Ovary (tissue), 7 donors: ENCODE measurements at regions not wholly inside any gene's neighbourhood (a gene's known extent, or its start where the extent isn't known, plus 50 kb on each side); places are given as distances from the start of the nearest gene placed in this dataset.

ENCODE experiments used
- DNase-seq, 5 donors: peaks; one replicate each; pipeline ENCODE4 v3.0.0-alpha.2; 2019 to 2020
- H3K27ac ChIP-seq, 2 donors: fragments of 200-600 bp; one replicate each; pipeline versions ENCODE4 v1.5.1 to v1.8.0; 2019 to 2022
- H3K27me3 ChIP-seq: fragments of 200-600 bp; one replicate; pipeline ENCODE4 v1.8.0; 2022
- H3K36me3 ChIP-seq: fragments of 200-600 bp; sonication (generic); one replicate; pipeline ENCODE4 v1.5.1; 2019
- H3K4me1 ChIP-seq: one replicate; pipeline ENCODE4 v1.8.1; 2013; ENCODE audit warnings: mild to moderate bottlenecking, moderate library complexity; ENCODE audit not compliant: insufficient read depth
- H3K4me3 ChIP-seq: fragments of 200-600 bp; sonication (generic); one replicate; pipeline ENCODE4 v1.5.1; 2017
- H3K9me3 ChIP-seq, 2 donors: fragments of 200-600 bp in 1 of 2; sonication (generic) in 1 of 2; one replicate each; pipeline versions ENCODE4 v1.5.1 to v1.8.1; 2013 to 2019; ENCODE audit warnings: mild to moderate bottlenecking in 1 of 2, moderate library complexity in 1 of 2
- EP300 ChIP-seq: sonication (generic); formaldehyde crosslinking; IDR thresholded peaks from one replicate; pipeline ENCODE4 v1.6.1; 2017; ENCODE audit warnings: antibody characterized with exemption
- POLR2A ChIP-seq: fragments of 450-650 bp; IDR thresholded peaks from one replicate; pipeline ENCODE4 v1.6.1; 2017; ENCODE audit warnings: antibody characterized with exemption, mild to moderate bottlenecking, moderate library complexity
- WGBS, 3 donors: extraction: QIAGEN DNeasy Blood & Tissue Kit in 1 of 3; methylation state at CpG; one replicate each; pipeline versions ENCODE4 v1.1.5 to v1.1.7; 2013 to 2017; 5-methylcytosine and 5-hydroxymethylcytosine counted together
- intact Hi-C, 4 donors: fragments of 100-400 bp; cut with DNase I; formaldehyde crosslinking; loops; one replicate each; pipeline versions ENCODE4 v1.11.0 to v1.15.1; 2022 to 2023
- TF ChIP-seq, protein P1 (sequence below), 3 donors: fragments of 450-650 bp in 2 of 3; fragments of 200-600 bp in 1 of 3; IDR thresholded peaks; one replicate each; pipeline versions ENCODE4 v1.5.1 to v1.8.0; 2016 to 2022; ENCODE audit warnings: antibody characterized with exemption in 3 of 3, mild to moderate bottlenecking in 1 of 3
- donor health status: DM: no; HTN: no; CAD: no; lungs with moderate emphysema.
- donor health status: DM: no; HTN: no; CAD: no.
- donor health status: Bipolar disorder and iron deficiency.
- donor health status: DM: no; HTN: no; CAD: no.
- donor health status: DM: yes; HTN: yes; CAD: no.

DNA sequence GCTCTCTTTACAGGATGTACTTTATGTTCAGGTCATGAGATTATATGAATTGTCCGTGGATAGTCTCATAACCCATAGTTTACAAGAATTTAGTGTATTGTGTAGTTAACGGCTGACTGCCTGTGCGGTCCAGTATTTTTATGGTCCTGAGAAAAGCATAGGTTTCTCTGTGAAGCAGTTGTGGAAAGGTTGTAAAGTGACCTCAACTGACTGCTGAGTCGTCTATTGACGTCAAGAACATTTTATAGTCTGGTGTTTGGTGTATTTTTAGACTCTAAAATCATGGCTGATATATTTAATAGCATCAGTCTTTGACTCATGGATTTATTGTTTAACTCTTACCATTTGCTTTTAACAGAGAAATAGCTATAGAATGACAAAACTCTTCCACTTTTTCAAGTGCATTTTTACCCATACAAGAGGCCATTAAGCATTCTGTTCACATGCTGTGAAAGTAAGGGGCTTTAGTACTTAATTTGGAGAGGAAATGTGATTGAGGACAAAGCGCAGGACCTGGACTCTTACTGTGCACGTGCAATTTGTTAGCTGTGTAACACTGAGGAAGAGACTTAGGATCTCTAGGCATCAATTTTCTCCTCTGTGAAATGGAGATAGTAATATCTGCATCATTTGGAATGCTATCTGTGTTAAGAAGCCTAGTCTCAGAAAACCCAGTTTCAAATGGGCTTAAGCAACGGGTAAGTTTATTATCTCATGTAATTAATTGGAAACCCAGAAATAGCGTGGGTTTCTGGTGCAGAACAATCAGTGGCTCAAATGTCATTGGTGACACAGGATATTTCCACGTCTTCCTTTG is 240.8 kb downstream of the NFKBIZ start:
- WGBS, 3 donors: 57 to 58% (median 58%) methylated on average over 10 of the region's 10 CpGs

DNA sequence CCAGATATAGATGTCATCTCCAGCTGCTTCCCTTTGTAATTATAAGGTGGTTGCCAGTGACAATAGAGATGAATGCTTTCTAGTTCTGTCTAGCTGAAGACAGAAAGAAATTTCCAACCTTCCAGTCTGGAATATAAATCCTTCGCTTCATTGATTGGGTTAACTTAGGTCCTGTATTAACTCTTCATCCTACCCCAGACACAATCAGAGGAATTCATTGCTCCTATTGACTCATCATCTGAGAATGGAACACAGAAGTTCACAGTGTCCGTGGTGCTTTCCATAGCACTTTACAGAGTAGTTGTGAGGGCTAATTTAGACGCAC is 241.4 kb downstream of the NFKBIZ start:
- Histone ChIP-seq H3K9me3 (no peaks in the 10 kb centered on the region), H3K36me3 (no peaks in the 10 kb centered on the region), H3K4me1 (no peaks in the 10 kb centered on the region), H3K27me3 (no peaks in the 10 kb centered on the region), H3K27ac (no peak overlapping the region), H3K4me3 (no peak overlapping the region)
- no peak for DNase-seq
- intact Hi-C loops: no loop called here
- TF ChIP-seq, protein P1, sequence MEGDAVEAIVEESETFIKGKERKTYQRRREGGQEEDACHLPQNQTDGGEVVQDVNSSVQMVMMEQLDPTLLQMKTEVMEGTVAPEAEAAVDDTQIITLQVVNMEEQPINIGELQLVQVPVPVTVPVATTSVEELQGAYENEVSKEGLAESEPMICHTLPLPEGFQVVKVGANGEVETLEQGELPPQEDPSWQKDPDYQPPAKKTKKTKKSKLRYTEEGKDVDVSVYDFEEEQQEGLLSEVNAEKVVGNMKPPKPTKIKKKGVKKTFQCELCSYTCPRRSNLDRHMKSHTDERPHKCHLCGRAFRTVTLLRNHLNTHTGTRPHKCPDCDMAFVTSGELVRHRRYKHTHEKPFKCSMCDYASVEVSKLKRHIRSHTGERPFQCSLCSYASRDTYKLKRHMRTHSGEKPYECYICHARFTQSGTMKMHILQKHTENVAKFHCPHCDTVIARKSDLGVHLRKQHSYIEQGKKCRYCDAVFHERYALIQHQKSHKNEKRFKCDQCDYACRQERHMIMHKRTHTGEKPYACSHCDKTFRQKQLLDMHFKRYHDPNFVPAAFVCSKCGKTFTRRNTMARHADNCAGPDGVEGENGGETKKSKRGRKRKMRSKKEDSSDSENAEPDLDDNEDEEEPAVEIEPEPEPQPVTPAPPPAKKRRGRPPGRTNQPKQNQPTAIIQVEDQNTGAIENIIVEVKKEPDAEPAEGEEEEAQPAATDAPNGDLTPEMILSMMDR (IDR thresholded peaks at IDR 0.05): no peak
- TF ChIP-seq EP300 (no peak), POLR2A (no peak)
- 87 to 97% (median 91%) methylated on average over 3 of the region's 3 CpGs for WGBS, 3 donors

More for the DNA sequence above, 240.8 kb downstream of the NFKBIZ start:
- no peaks in the 10 kb centered on the region for H3K36me3 ChIP-seq
- intact Hi-C loops: no loop called here
- H3K9me3 ChIP-seq: no peaks in the 10 kb centered on the region
- TF ChIP-seq POLR2A: no peak
- no peak for TF ChIP-seq EP300
- TF ChIP-seq, protein P1 (IDR thresholded peaks at IDR 0.05): no peak
- no peak overlapping the region for H3K4me3 ChIP-seq
- DNase-seq: no peak
- H3K4me1 ChIP-seq: no peaks in the 10 kb centered on the region
- H3K27ac ChIP-seq: no peak overlapping the region
- H3K27me3 ChIP-seq: no peaks in the 10 kb centered on the region

DNA sequence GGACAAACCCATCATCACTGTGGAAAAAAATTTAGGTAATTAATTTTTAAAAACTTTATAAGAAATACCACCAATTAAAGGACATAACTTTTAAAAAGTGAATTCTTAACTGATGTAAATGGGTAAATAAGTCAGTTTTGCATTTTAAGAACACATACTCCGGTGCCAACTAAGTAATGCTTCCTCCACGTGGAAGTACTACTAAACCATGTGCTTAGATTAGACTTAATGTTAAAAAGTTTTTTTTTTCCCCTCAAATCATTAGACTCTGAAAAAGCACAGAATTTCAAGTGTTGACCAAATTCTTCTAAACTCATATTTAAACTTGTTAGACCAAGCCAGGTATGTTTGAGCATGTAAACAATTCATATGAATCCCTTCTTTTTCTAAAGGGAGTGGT is 242.0 kb downstream of the NFKBIZ start:
- DNase-seq: no peak
- H3K4me1 ChIP-seq: no peaks in the 10 kb centered on the region
- H3K36me3 ChIP-seq: no peaks in the 10 kb centered on the region
- H3K4me3 ChIP-seq: no peak overlapping the region
- intact Hi-C loops: no loop called here
- 88% methylated on average over 2 of the region's 2 CpGs for WGBS, 3 donors
- TF ChIP-seq EP300 (no peak), POLR2A (no peak)
- TF ChIP-seq, protein P1 (IDR thresholded peaks at IDR 0.05): no peak
- H3K9me3 ChIP-seq: no peaks in the 10 kb centered on the region
- no peak overlapping the region for H3K27ac ChIP-seq
- H3K27me3 ChIP-seq: no peaks in the 10 kb centered on the region

DNA sequence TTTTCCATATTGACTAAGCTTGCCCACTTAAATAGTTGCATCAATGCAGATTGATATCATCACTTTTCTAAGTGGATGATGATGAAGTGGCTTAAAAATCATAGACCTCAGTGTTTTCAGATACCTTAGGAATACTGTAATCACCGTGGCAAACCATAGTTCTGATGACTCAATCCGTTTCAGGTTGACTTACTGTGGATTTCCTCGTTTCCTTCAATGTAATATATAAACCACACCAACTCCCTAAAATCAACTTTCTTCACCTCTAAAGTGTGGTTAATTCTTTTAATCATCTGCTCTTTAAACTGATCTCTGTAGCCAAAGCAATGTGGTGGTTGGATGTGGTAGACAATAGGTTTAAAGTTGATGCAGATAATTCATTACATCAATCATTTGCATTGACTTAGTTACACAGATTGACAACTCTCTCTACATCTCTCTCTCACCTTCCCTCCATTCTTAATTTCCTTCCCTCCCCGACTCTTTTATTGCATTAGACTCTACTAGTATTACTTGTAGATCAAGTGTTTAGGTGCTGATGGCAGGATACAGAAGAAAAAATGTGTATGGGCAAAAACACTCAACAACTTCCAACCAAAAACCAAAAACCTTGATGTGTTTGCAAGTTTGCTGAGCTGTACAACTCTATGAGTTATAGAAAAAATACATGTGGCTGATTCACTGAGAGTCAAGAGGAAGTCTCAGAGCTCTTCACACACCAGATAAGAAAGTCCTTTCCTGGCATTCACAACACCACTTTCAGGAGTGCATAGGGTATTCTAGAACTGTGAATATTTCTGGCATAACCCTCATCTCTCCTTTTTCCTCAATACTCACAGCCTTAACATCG is 243.5 kb downstream of the NFKBIZ start:
- Histone ChIP-seq H3K36me3 (no peaks in the 10 kb centered on the region), H3K4me3 (no peak overlapping the region), H3K27ac (no peak overlapping the region), H3K4me1 (no peaks in the 10 kb centered on the region), H3K27me3 (no peaks in the 10 kb centered on the region), H3K9me3 (no peaks in the 10 kb centered on the region)
- intact Hi-C loops: no loop called here
- DNase-seq: no peak
- TF ChIP-seq EP300: no peak
- TF ChIP-seq POLR2A: no peak
- TF ChIP-seq, protein P1 (IDR thresholded peaks at IDR 0.05): no peak
- WGBS, 3 donors: 86 to 90% (median 87%) methylated on average over 5 of the region's 5 CpGs
